ENCODE measurements at regions not wholly inside any gene's neighbourhood (a gene's known extent, or its start where the extent isn't known, plus 50 kb on each side); places are given as distances from the start of the nearest gene placed in this dataset.

- no peaks in the 10 kb centered on the region for H3K4me1 ChIP-seq
- H3K27ac ChIP-seq, result no peak overlapping the region
- 74 to 88% methylated on average over 1 of the region's 1 CpG for WGBS, 2 donors
- ATAC-seq (ENCODE audit: low FRiP score in 2 of 2) (peak in 1 of 2 donors; percentile 35), DNase-seq (no peak)
- H3K4me3 ChIP-seq, result no peak overlapping the region
- no peaks in the 10 kb centered on the region for H3K27me3 ChIP-seq
- H3K36me3 ChIP-seq, result no peaks in the 10 kb centered on the region
- no peaks in the 10 kb centered on the region for H3K9me3 ChIP-seq
- TF ChIP-seq CTCF (IDR thresholded peaks at IDR 0.05), result no peak
- TF ChIP-seq POLR2A (IDR thresholded peaks at IDR 0.05), result no peak
- no peak for TF ChIP-seq EP300 (IDR thresholded peaks at IDR 0.05)
- no peak for TF ChIP-seq POLR2AphosphoS5 (IDR thresholded peaks at IDR 0.05)
Measured at GRCh38 chr1:82587371-82587770, 786.6 kb downstream of the ADGRL2 start.

- H3K36me3 ChIP-seq, result no peaks in the 10 kb centered on the region
- no peaks in the 10 kb centered on the region for H3K9me3 ChIP-seq
- H3K4me3 ChIP-seq, result no peak overlapping the region
- H3K27me3 ChIP-seq, result no peaks in the 10 kb centered on the region
- no peaks in the 10 kb centered on the region for H3K4me1 ChIP-seq
- H3K27ac ChIP-seq, result no peak overlapping the region
- ATAC-seq (ENCODE audit: low FRiP score in 2 of 2) (peak in 1 of 2 donors; percentile 90), DNase-seq (no peak)
- TF ChIP-seq POLR2AphosphoS5 (IDR thresholded peaks at IDR 0.05) (no peak), POLR2A (IDR thresholded peaks at IDR 0.05) (no peak), CTCF (IDR thresholded peaks at IDR 0.05) (no peak)
Measured at GRCh38 chr1:82586473-82586872, 785.7 kb downstream of the ADGRL2 start.

- Histone ChIP-seq H3K4me1 (no peaks in the 10 kb centered on the region), H3K4me3 (no peak overlapping the region), H3K27me3 (no peaks in the 10 kb centered on the region), H3K9me3 (no peaks in the 10 kb centered on the region), H3K27ac (no peak overlapping the region), H3K36me3 (no peaks in the 10 kb centered on the region)
- 33 to 41% methylated on average over 3 of the region's 3 CpGs for WGBS, 2 donors
- TF ChIP-seq POLR2A (IDR thresholded peaks at IDR 0.05), result no peak
- no peak for TF ChIP-seq POLR2AphosphoS5 (IDR thresholded peaks at IDR 0.05)
- TF ChIP-seq EP300 (IDR thresholded peaks at IDR 0.05), result no peak
- TF ChIP-seq CTCF (IDR thresholded peaks at IDR 0.05), result no peak
- DNase-seq (no peak), ATAC-seq (ENCODE audit: low FRiP score in 2 of 2) (no peak)
Measured at GRCh38 chr1:82582347-82582746, 781.6 kb downstream of the ADGRL2 start.

GRCh38 chr1:82578086-82578726 is 777.5 kb downstream of the ADGRL2 start:
- H3K9me3 ChIP-seq, result no peaks in the 10 kb centered on the region
- TF ChIP-seq POLR2A (IDR thresholded peaks at IDR 0.05) (no peak), EP300 (IDR thresholded peaks at IDR 0.05) (no peak), POLR2AphosphoS5 (IDR thresholded peaks at IDR 0.05) (no peak), CTCF (IDR thresholded peaks at IDR 0.05) (no peak)
- H3K4me1 ChIP-seq, result no peaks in the 10 kb centered on the region
- no peaks in the 10 kb centered on the region for H3K36me3 ChIP-seq
- no peak for DNase-seq
- H3K27me3 ChIP-seq, result no peaks in the 10 kb centered on the region
- ATAC-seq (ENCODE audit: low FRiP score in 2 of 2), result no peak
- no peak overlapping the region for H3K27ac ChIP-seq
- H3K4me3 ChIP-seq, result no peak overlapping the region
- WGBS, 2 donors, result 44 to 53% methylated on average over 3 of the region's 3 CpGs

- no peak overlapping the region for H3K4me3 ChIP-seq
- no peak for DNase-seq
- 87 to 90% methylated on average over 3 of the region's 3 CpGs for WGBS, 2 donors
- no peaks in the 10 kb centered on the region for H3K27me3 ChIP-seq
- no peaks in the 10 kb centered on the region for H3K36me3 ChIP-seq
- TF ChIP-seq POLR2AphosphoS5 (IDR thresholded peaks at IDR 0.05) (no peak), EP300 (IDR thresholded peaks at IDR 0.05) (no peak), POLR2A (IDR thresholded peaks at IDR 0.05) (no peak), CTCF (IDR thresholded peaks at IDR 0.05) (no peak)
- H3K4me1 ChIP-seq, result no peaks in the 10 kb centered on the region
- no peak for ATAC-seq (ENCODE audit: low FRiP score in 2 of 2)
- no peaks in the 10 kb centered on the region for H3K9me3 ChIP-seq
- no peak overlapping the region for H3K27ac ChIP-seq
Measured at GRCh38 chr1:82567348-82567747, 766.6 kb downstream of the ADGRL2 start.

All from upper lobe of left lung (tissue), 6 donors.